ENCODE measurements at regions not wholly inside any gene's neighbourhood (a gene's known extent, or its start where the extent isn't known, plus 50 kb on each side); places are given as distances from the start of the nearest gene placed in this dataset.

GRCh38 chr5:73268826-73269225 is 95.8 kb downstream of the TMEM174 start:
- no peak for TF ChIP-seq POLR2A (IDR thresholded peaks at IDR 0.05)
- TF ChIP-seq CTCF (IDR thresholded peaks at IDR 0.05) = no peak

Data from Peyer's patch (tissue), 4 donors.